HG03103 (cell line): ENCODE measurements at regions not wholly inside any gene's neighbourhood (a gene's known extent, or its start where the extent isn't known, plus 50 kb on each side); places are given as distances from the start of the nearest gene placed in this dataset.

Experiments
- ATAC-seq: cut with Tn5 transposase; IDR thresholded peaks from one replicate; pipeline ENCODE4 v1.9.1; 2021; ENCODE audit warnings: low read depth; ENCODE audit not compliant: unreplicated experiment

GRCh38 chr4:18858229-18858922 is 836.8 kb upstream of the LCORL start:
- ATAC-seq: no peak

- ATAC-seq: no peak
Observed at GRCh38 chr4:18850867-18851266, 829.3 kb upstream of the LCORL start.

GRCh38 chr4:18847249-18847890 is 825.8 kb upstream of the LCORL start:
- ATAC-seq: no peak

GRCh38 chr4:18846313-18846712 is 824.8 kb upstream of the LCORL start:
- ATAC-seq: no peak

GRCh38 chr4:18844726-18845125 is 823.2 kb upstream of the LCORL start:
- no peak for ATAC-seq

GRCh38 chr4:18842431-18842830 is 820.9 kb upstream of the LCORL start:
- no peak for ATAC-seq

- no peak for ATAC-seq
Observed at GRCh38 chr4:18840481-18840880, 818.9 kb upstream of the LCORL start.

GRCh38 chr4:18816228-18816895 is 794.8 kb upstream of the LCORL start:
- ATAC-seq: no peak

- no peak for ATAC-seq
Observed at GRCh38 chr4:18815779-18816173, 794.2 kb upstream of the LCORL start.

- ATAC-seq: no peak
Observed at GRCh38 chr4:18815081-18815778, 793.7 kb upstream of the LCORL start.

GRCh38 chr4:18813771-18814170 is 792.2 kb upstream of the LCORL start:
- ATAC-seq: no peak

- no peak for ATAC-seq
Observed at GRCh38 chr4:18813055-18813454, 791.5 kb upstream of the LCORL start.

- ATAC-seq: no peak
Observed at GRCh38 chr4:18803781-18804180, 782.2 kb upstream of the LCORL start.

- no peak for ATAC-seq
Observed at GRCh38 chr4:18798123-18798522, 776.6 kb upstream of the LCORL start.

- no peak for ATAC-seq
Observed at GRCh38 chr4:18795794-18796193, 774.2 kb upstream of the LCORL start.

- no peak for ATAC-seq
Observed at GRCh38 chr4:18777190-18777930, 755.8 kb upstream of the LCORL start.

- no peak for ATAC-seq
Observed at GRCh38 chr4:18767921-18768320, 746.4 kb upstream of the LCORL start.

GRCh38 chr4:18756671-18757070 is 735.1 kb upstream of the LCORL start:
- no peak for ATAC-seq

- ATAC-seq: no peak
Observed at GRCh38 chr4:18754180-18754579, 732.6 kb upstream of the LCORL start.

GRCh38 chr4:18751083-18751482 is 729.5 kb upstream of the LCORL start:
- ATAC-seq: no peak

- no peak for ATAC-seq
Observed at GRCh38 chr4:18749391-18749790, 727.8 kb upstream of the LCORL start.
